ENCODE measurements at regions not wholly inside any gene's neighbourhood (a gene's known extent, or its start where the extent isn't known, plus 50 kb on each side); places are given as distances from the start of the nearest gene placed in this dataset.

GRCh38 chr18:30004965-30005364 lies 1037.6 kb downstream of the DSC3 start (continued):
- TF ChIP-seq PREB (CRISPR knock-in tag; IDR thresholded peaks at IDR 0.05): no peak

- in situ Hi-C loops (cut with HindIII; ENCODE audit: extremely low pct_ligation_motif_present, low pct_unique_long_range_greater_than_20kb): no loop called here
- no peaks in the 10 kb centered on the region for H3K79me2 ChIP-seq (ENCODE audit: insufficient read depth, low read length)
- no peak overlapping the region for H3K27ac ChIP-seq (ENCODE audit: extremely low read length, insufficient read depth, low read length)
- H4K20me1 ChIP-seq (ENCODE audit: insufficient read depth, low read length): no peaks in the 10 kb centered on the region
- FAIRE-seq (no peak), ATAC-seq (no peak), DNase-seq (ENCODE audit: low spot score) (no peak)
- intact Hi-C loops (cut with micrococcal nuclease; ENCODE audit: unreplicated experiment): no loop called here
- H3K27me3 ChIP-seq (ENCODE audit: control insufficient read depth in 1 of 2, insufficient read depth in 2 of 2, low read length in 2 of 2): no peaks in the 10 kb centered on the region
- no peaks in the 10 kb centered on the region for H3K9me3 ChIP-seq (ENCODE audit: low read length)
- no peak for TF ChIP-seq CHD4 (IDR thresholded peaks at IDR 0.05; ENCODE audit: borderline replicate concordance, low read length)
- WGBS (ENCODE audit: low lambda C conversion rate): 0% methylated on average over 1 of the region's 1 CpG
- ChIA-PET CTCF (ENCODE audit: low intra/inter-chr PET ratio, low total read pairs) (no interaction called here), POLR2A (no interaction called here)
- no peak overlapping the region for H2AFZ ChIP-seq (ENCODE audit: low read length)
- no peak overlapping the region for H3K9ac ChIP-seq (ENCODE audit: insufficient read depth, low read depth, low read length)
- no peaks in the 10 kb centered on the region for H3K4me1 ChIP-seq (ENCODE audit: insufficient read depth, low read length)
- H3K4me3 ChIP-seq (replicated peaks in 1 of 3; ENCODE audit: insufficient read depth in 1 of 3, low read depth in 2 of 3, low read length in 3 of 3): no peak overlapping the region
- H3K36me3 ChIP-seq (replicated peaks in 1 of 2; ENCODE audit: control insufficient read depth in 1 of 2, insufficient read depth in 2 of 2, low read length in 2 of 2): no peaks in the 10 kb centered on the region
- H3K4me2 ChIP-seq (ENCODE audit: low read depth, low read length): no peak overlapping the region
- BruUV-seq (replicated peaks): no TSS peak
Measured at GRCh38 chr18:29982218-29982617, 1060.3 kb downstream of the DSC3 start.

GRCh38 chr18:29979881-29980280 lies 1062.7 kb downstream of the DSC3 start:
- Histone ChIP-seq H2AFZ (ENCODE audit: low read length) (no peak overlapping the region), H3K9me3 (ENCODE audit: low read length) (no peaks in the 10 kb centered on the region), H3K4me2 (ENCODE audit: low read depth, low read length) (no peak overlapping the region), H3K27ac (ENCODE audit: extremely low read length, insufficient read depth, low read length) (no peak overlapping the region), H3K27me3 (ENCODE audit: control insufficient read depth in 1 of 2, insufficient read depth in 2 of 2, low read length in 2 of 2) (no peaks in the 10 kb centered on the region), H3K4me3 (replicated peaks in 1 of 3; ENCODE audit: insufficient read depth in 1 of 3, low read depth in 2 of 3, low read length in 3 of 3) (no peak overlapping the region), H3K4me1 (ENCODE audit: insufficient read depth, low read length) (no peaks in the 10 kb centered on the region), H3K36me3 (replicated peaks in 1 of 2; ENCODE audit: control insufficient read depth in 1 of 2, insufficient read depth in 2 of 2, low read length in 2 of 2) (no peaks in the 10 kb centered on the region), H4K20me1 (ENCODE audit: insufficient read depth, low read length) (no peaks in the 10 kb centered on the region), H3K79me2 (ENCODE audit: insufficient read depth, low read length) (no peaks in the 10 kb centered on the region), H3K9ac (ENCODE audit: insufficient read depth, low read depth, low read length) (no peak overlapping the region)
- ChIA-PET POLR2A (no interaction called here), CTCF (ENCODE audit: low intra/inter-chr PET ratio, low total read pairs) (no interaction called here)
- ATAC-seq (no peak), FAIRE-seq (no peak), DNase-seq (ENCODE audit: low spot score) (no peak)
- in situ Hi-C loops (cut with HindIII; ENCODE audit: extremely low pct_ligation_motif_present, low pct_unique_long_range_greater_than_20kb): no loop called here
- BruUV-seq (replicated peaks): no TSS peak
- intact Hi-C loops (cut with micrococcal nuclease; ENCODE audit: unreplicated experiment): no loop called here
- WGBS (ENCODE audit: low lambda C conversion rate): 2% methylated on average over 1 of the region's 1 CpG
- peak; percentile 63; the same call in 1 of the 2 replicates for TF ChIP-seq MIER2 (CRISPR knock-in tag; IDR thresholded peaks at IDR 0.05)
- TF ChIP-seq BORCS8-MEF2B (CRISPR knock-in tag; IDR thresholded peaks at IDR 0.05): no peak
- TF ChIP-seq REST (IDR thresholded peaks at IDR 0.05; ENCODE audit: borderline replicate concordance in 1 of 2, low read depth in 1 of 2, low read length in 2 of 2): peak; percentile 12 to 91
